ENCODE measurements at regions not wholly inside any gene's neighbourhood (a gene's known extent, or its start where the extent isn't known, plus 50 kb on each side); places are given as distances from the start of the nearest gene placed in this dataset.

GRCh38 chr19:30148039-30148790 is 206.2 kb downstream of the URI1 start:
- no TSS peak for BruUV-seq (replicated peaks)
- intact Hi-C loops (cut with micrococcal nuclease; ENCODE audit: unreplicated experiment), result no loop called here
- TF ChIP-seq CTCF (IDR thresholded peaks at IDR 0.05; ENCODE audit: unreplicated experiment), result no peak
- H3K36me3 Mint-ChIP-seq (ENCODE audit: insufficient read depth, unreplicated experiment), result no peaks in the 10 kb centered on the region
- no peak overlapping the region for H3K27ac Mint-ChIP-seq (ENCODE audit: unreplicated experiment)
- CTCF ChIA-PET, result no interaction called here
- peaks cover 2% of the 10 kb centered on the region for H3K9me3 Mint-ChIP-seq (ENCODE audit: low read depth, unreplicated experiment)
- DNase-seq, result peak; percentile 16
- peaks cover 18% of the 10 kb centered on the region for H3K27me3 Mint-ChIP-seq (ENCODE audit: unreplicated experiment)
- peaks cover 9% of the 10 kb centered on the region for H3K4me1 Mint-ChIP-seq (ENCODE audit: low read depth, unreplicated experiment)
- H3K4me3 Mint-ChIP-seq (ENCODE audit: low read depth, unreplicated experiment), result no peak overlapping the region

DNA sequence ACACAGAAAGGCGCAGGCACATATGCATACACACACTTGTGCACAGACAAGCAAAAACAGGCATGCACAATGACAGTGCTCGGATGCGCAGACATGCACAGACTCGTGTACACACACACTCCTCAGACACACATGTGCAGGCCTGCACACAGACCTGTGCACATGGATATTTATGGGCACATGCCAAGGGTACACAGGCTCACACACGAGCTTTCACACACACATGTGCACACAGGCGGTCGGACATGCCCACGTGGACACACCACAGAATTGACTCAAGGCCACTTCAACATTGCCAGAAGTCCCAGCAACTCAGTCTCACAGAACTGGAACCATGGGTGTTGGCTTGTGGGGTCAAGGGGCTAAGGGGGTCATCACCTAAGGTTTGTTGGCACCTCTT is 206.8 kb downstream of the URI1 start:
- intact Hi-C loops (cut with micrococcal nuclease; ENCODE audit: unreplicated experiment), result no loop called here
- Mint-ChIP-seq H3K27ac (ENCODE audit: unreplicated experiment) (no peak overlapping the region), H3K36me3 (ENCODE audit: insufficient read depth, unreplicated experiment) (no peaks in the 10 kb centered on the region), H3K4me3 (ENCODE audit: low read depth, unreplicated experiment) (no peak overlapping the region), H3K4me1 (ENCODE audit: low read depth, unreplicated experiment) (peaks cover 9% of the 10 kb centered on the region), H3K9me3 (ENCODE audit: low read depth, unreplicated experiment) (no peaks in the 10 kb centered on the region), H3K27me3 (ENCODE audit: unreplicated experiment) (peaks cover 16% of the 10 kb centered on the region)
- CTCF ChIA-PET, result no interaction called here
- BruUV-seq (replicated peaks), result no TSS peak
- TF ChIP-seq CTCF (IDR thresholded peaks at IDR 0.05; ENCODE audit: unreplicated experiment), result no peak
- no peak for DNase-seq

DNA sequence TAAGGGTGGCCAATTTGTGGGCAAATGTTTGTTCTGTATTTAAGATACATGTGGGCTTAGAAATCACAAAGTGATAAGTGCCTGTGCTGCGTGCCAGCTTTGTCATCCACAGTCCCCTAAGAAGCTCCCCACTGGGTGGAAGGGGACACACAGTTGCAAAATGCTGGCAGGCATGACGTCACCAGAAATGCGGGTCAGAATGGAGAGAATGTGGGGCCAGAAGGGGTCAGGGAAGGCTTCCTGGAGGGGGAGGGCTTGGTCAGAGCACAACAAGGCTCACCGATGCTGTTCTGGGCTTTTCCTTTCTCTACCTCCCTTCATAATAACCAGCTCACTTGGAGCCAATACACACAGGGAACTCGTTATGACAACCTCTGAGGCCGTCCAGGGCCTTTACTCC is 207.3 kb downstream of the URI1 start:
- intact Hi-C loops (cut with micrococcal nuclease; ENCODE audit: unreplicated experiment), result no loop called here
- H3K27me3 Mint-ChIP-seq (ENCODE audit: unreplicated experiment), result peaks cover 11% of the 10 kb centered on the region
- H3K27ac Mint-ChIP-seq (ENCODE audit: unreplicated experiment), result no peak overlapping the region
- peak; percentile 20 for DNase-seq
- TF ChIP-seq CTCF (IDR thresholded peaks at IDR 0.05; ENCODE audit: unreplicated experiment), result no peak
- BruUV-seq (replicated peaks), result no TSS peak
- peaks cover 9% of the 10 kb centered on the region for H3K4me1 Mint-ChIP-seq (ENCODE audit: low read depth, unreplicated experiment)
- H3K9me3 Mint-ChIP-seq (ENCODE audit: low read depth, unreplicated experiment), result no peaks in the 10 kb centered on the region
- no peak overlapping the region for H3K4me3 Mint-ChIP-seq (ENCODE audit: low read depth, unreplicated experiment)
- CTCF ChIA-PET, result no interaction called here
- no peaks in the 10 kb centered on the region for H3K36me3 Mint-ChIP-seq (ENCODE audit: insufficient read depth, unreplicated experiment)

GRCh38 chr19:30150626-30151025 is 208.6 kb downstream of the URI1 start:
- H3K9me3 Mint-ChIP-seq (ENCODE audit: low read depth, unreplicated experiment), result no peaks in the 10 kb centered on the region
- intact Hi-C loops (cut with micrococcal nuclease; ENCODE audit: unreplicated experiment), result no loop called here
- H3K27me3 Mint-ChIP-seq (ENCODE audit: unreplicated experiment), result peaks cover 9% of the 10 kb centered on the region
- BruUV-seq (replicated peaks), result no TSS peak
- no peaks in the 10 kb centered on the region for H3K36me3 Mint-ChIP-seq (ENCODE audit: insufficient read depth, unreplicated experiment)
- no peak for TF ChIP-seq CTCF (IDR thresholded peaks at IDR 0.05; ENCODE audit: unreplicated experiment)
- DNase-seq, result no peak
- H3K4me3 Mint-ChIP-seq (ENCODE audit: low read depth, unreplicated experiment), result no peak overlapping the region
- H3K4me1 Mint-ChIP-seq (ENCODE audit: low read depth, unreplicated experiment), result peaks cover 9% of the 10 kb centered on the region
- H3K27ac Mint-ChIP-seq (ENCODE audit: unreplicated experiment), result no peak overlapping the region
- CTCF ChIA-PET, result interaction anchor here (1.1 kb wide), 1 partner anchor 19 kb away, joined by 3 read pairs; no protein-coding TSS in a partner anchor

Measured in Calu3 (cell line).